ENCODE measurements at regions not wholly inside any gene's neighbourhood (a gene's known extent, or its start where the extent isn't known, plus 50 kb on each side); places are given as distances from the start of the nearest gene placed in this dataset.

GRCh38 chr6:104239971-104240370 is 619.7 kb downstream of the HACE1 start:
- no peaks in the 10 kb centered on the region for H3K36me3 Mint-ChIP-seq (ENCODE audit: low read depth)
- Histone ChIP-seq H3K36me3 (ENCODE audit: control insufficient read depth, insufficient read depth, low read length) (no peaks in the 10 kb centered on the region), H3K27me3 (ENCODE audit: control insufficient read depth, insufficient read depth, low read length, poor library complexity, severe bottlenecking) (peaks cover 78% of the 10 kb centered on the region), H3K27ac (ENCODE audit: low read depth, low read length) (no peak overlapping the region), H3K4me1 (ENCODE audit: control insufficient read depth, insufficient read depth, low read length) (no peaks in the 10 kb centered on the region), H3K9ac (ENCODE audit: extremely low read depth, low read length, poor library complexity, severe bottlenecking) (no peak overlapping the region), H3K9me3 (ENCODE audit: control insufficient read depth, low read length) (no peaks in the 10 kb centered on the region), H3K4me3 (ENCODE audit: low read length) (no peak overlapping the region)
- H3K4me3 Mint-ChIP-seq: no peak overlapping the region
- H3K9me3 Mint-ChIP-seq: no peaks in the 10 kb centered on the region
- H3K4me1 Mint-ChIP-seq: peaks cover 2% of the 10 kb centered on the region
- WGBS, 2 experiments (ENCODE audit: insufficient coverage in 1 of 2, insufficient read length in 1 of 2): 76 to 83% methylated on average over 5 of the region's 5 CpGs
- H3K27ac Mint-ChIP-seq: no peak overlapping the region
- H3K27me3 Mint-ChIP-seq (ENCODE audit: insufficient read depth): peaks cover 72% of the 10 kb centered on the region
- TF ChIP-seq CTCF (conservative IDR thresholded peaks at IDR 0.05): no peak
- DNase-seq: no peak

GRCh38 chr6:104229057-104229456 is 630.7 kb downstream of the HACE1 start:
- no peaks in the 10 kb centered on the region for H3K9me3 Mint-ChIP-seq
- H3K9ac ChIP-seq (ENCODE audit: extremely low read depth, low read length, poor library complexity, severe bottlenecking): no peak overlapping the region
- H3K27me3 ChIP-seq (ENCODE audit: control insufficient read depth, insufficient read depth, low read length, poor library complexity, severe bottlenecking): peaks cover 6% of the 10 kb centered on the region
- WGBS, 2 experiments (ENCODE audit: insufficient coverage in 1 of 2, insufficient read length in 1 of 2): 90 to 100% methylated on average over 2 to 3 of the region's 3 CpGs
- H3K4me1 ChIP-seq (ENCODE audit: control insufficient read depth, insufficient read depth, low read length): no peaks in the 10 kb centered on the region
- DNase-seq: no peak
- H3K36me3 ChIP-seq (ENCODE audit: control insufficient read depth, insufficient read depth, low read length): no peaks in the 10 kb centered on the region
- H3K27ac ChIP-seq (ENCODE audit: low read depth, low read length): no peak overlapping the region
- H3K27ac Mint-ChIP-seq: no peak overlapping the region
- no peak overlapping the region for H3K4me3 Mint-ChIP-seq
- H3K4me1 Mint-ChIP-seq: no peaks in the 10 kb centered on the region
- no peak for TF ChIP-seq CTCF (conservative IDR thresholded peaks at IDR 0.05)
- no peaks in the 10 kb centered on the region for H3K36me3 Mint-ChIP-seq (ENCODE audit: low read depth)
- H3K9me3 ChIP-seq (ENCODE audit: control insufficient read depth, low read length): no peaks in the 10 kb centered on the region
- peaks cover 3% of the 10 kb centered on the region for H3K27me3 Mint-ChIP-seq (ENCODE audit: insufficient read depth)
- H3K4me3 ChIP-seq (ENCODE audit: low read length): no peak overlapping the region

GRCh38 chr6:104227508-104227907 is 632.2 kb downstream of the HACE1 start:
- no peak overlapping the region for H3K4me3 ChIP-seq (ENCODE audit: low read length)
- no peak overlapping the region for H3K9ac ChIP-seq (ENCODE audit: extremely low read depth, low read length, poor library complexity, severe bottlenecking)
- Mint-ChIP-seq H3K27me3 (ENCODE audit: insufficient read depth) (no peaks in the 10 kb centered on the region), H3K36me3 (ENCODE audit: low read depth) (no peaks in the 10 kb centered on the region), H3K4me1 (no peaks in the 10 kb centered on the region), H3K27ac (no peak overlapping the region), H3K9me3 (no peaks in the 10 kb centered on the region), H3K4me3 (no peak overlapping the region)
- 86% methylated on average over 2 of the region's 2 CpGs; no CpG with 5 or more reads in 1 of the 2 experiments for WGBS, 2 experiments (ENCODE audit: insufficient coverage in 1 of 2, insufficient read length in 1 of 2)
- no peak overlapping the region for H3K27ac ChIP-seq (ENCODE audit: low read depth, low read length)
- no peaks in the 10 kb centered on the region for H3K9me3 ChIP-seq (ENCODE audit: control insufficient read depth, low read length)
- H3K4me1 ChIP-seq (ENCODE audit: control insufficient read depth, insufficient read depth, low read length): no peaks in the 10 kb centered on the region
- no peaks in the 10 kb centered on the region for H3K36me3 ChIP-seq (ENCODE audit: control insufficient read depth, insufficient read depth, low read length)
- DNase-seq: no peak
- H3K27me3 ChIP-seq (ENCODE audit: control insufficient read depth, insufficient read depth, low read length, poor library complexity, severe bottlenecking): no peaks in the 10 kb centered on the region
- no peak for TF ChIP-seq CTCF (conservative IDR thresholded peaks at IDR 0.05)
